HL-60 (cell line): ENCODE measurements at regions not wholly inside any gene's neighbourhood (a gene's known extent, or its start where the extent isn't known, plus 50 kb on each side); places are given as distances from the start of the nearest gene placed in this dataset.

Experiments used
- DNase-seq, 2 experiments: peaks; one replicate each; pipeline ENCODE4 v3.0.0-alpha.2; 2010 to 2020; ENCODE audit warnings: low read depth in 1 of 2, low spot score in 1 of 2
- H3K27ac ChIP-seq: fragments of 250-450 bp; sonication (Bioruptor Pico); replicated peaks from 2 replicates; pipeline ENCODE4 v1.5.1; 2020; ENCODE audit warnings: mild to moderate bottlenecking, moderate library complexity
- H3K27me3 ChIP-seq: fragments of 250-450 bp; sonication (Bioruptor Pico); 2 replicates; pipeline ENCODE4 v1.5.1; 2021; ENCODE audit warnings: mild to moderate bottlenecking, moderate library complexity; ENCODE audit not compliant: insufficient read depth, poor library complexity, severe bottlenecking
- H3K4me3 ChIP-seq: replicated peaks from 2 replicates; pipeline ENCODE4 v1.5.1; 2011; ENCODE audit warnings: mild to moderate bottlenecking, control low read depth, low read length; ENCODE audit not compliant: insufficient read depth
- GABPA ChIP-seq: IDR thresholded peaks from 2 replicates; pipeline ENCODE4 v1.6.1; 2012; ENCODE audit warnings: low read depth
- POLR2AphosphoS5 ChIP-seq: IDR thresholded peaks from 2 replicates; pipeline ENCODE4 v1.6.1; 2012; ENCODE audit warnings: low read depth
- SPI1 ChIP-seq: IDR thresholded peaks from 2 replicates; pipeline ENCODE4 v1.6.1; 2012; ENCODE audit warnings: low read depth, mild to moderate bottlenecking, borderline replicate concordance
- TF ChIP-seq, protein P1 (sequence below): IDR thresholded peaks from 2 replicates; pipeline ENCODE4 v1.6.1; 2012; ENCODE audit warnings: low read depth; ENCODE audit not compliant: insufficient replicate concordance
- TF ChIP-seq, protein P2 (sequence below): IDR thresholded peaks from one replicate; pipeline ENCODE4 v1.5.1; 2011; ENCODE audit warnings: low read length, control low read depth, inconsistent platforms; ENCODE audit not compliant: insufficient read depth

DNA sequence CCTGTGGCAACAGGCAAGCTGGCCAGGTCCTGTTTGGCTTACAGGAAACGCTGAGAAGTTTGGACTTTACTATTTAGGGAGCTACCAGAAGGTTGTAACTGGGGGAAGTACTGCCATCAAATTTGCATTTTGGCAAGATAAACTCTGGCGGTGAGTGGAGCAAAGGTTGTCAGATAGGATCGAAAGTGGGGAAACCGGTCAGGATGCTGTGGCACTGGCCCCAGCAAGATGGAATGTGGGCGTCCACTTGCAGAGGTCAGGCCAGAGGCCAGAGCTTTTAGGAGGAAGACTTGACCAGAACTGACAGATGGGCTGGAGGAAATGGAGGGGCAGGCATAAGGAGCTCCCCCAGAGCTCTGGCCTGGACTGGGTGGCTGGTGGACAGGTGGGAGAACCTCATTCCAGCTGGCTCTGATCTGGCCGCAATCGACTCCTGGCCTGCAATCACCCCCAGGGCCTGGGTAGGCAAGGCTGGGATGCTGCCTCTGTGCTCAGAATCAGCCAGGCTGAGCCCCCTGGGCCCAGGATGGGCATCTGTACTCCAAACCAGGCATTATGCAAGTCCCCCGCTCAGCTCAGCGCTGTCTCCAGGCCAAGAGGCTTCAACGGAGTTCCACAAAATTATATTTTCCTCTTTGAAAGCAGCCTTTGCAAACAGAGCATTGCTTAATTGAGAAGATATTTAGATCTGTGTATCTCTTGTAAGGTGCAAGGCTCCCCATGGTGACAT lies 178.3 kb upstream of the NECTIN1 start:
- H3K27me3 ChIP-seq: no peaks in the 10 kb centered on the region
- TF ChIP-seq GABPA: no peak
- TF ChIP-seq POLR2AphosphoS5: no peak
- TF ChIP-seq, protein P1, sequence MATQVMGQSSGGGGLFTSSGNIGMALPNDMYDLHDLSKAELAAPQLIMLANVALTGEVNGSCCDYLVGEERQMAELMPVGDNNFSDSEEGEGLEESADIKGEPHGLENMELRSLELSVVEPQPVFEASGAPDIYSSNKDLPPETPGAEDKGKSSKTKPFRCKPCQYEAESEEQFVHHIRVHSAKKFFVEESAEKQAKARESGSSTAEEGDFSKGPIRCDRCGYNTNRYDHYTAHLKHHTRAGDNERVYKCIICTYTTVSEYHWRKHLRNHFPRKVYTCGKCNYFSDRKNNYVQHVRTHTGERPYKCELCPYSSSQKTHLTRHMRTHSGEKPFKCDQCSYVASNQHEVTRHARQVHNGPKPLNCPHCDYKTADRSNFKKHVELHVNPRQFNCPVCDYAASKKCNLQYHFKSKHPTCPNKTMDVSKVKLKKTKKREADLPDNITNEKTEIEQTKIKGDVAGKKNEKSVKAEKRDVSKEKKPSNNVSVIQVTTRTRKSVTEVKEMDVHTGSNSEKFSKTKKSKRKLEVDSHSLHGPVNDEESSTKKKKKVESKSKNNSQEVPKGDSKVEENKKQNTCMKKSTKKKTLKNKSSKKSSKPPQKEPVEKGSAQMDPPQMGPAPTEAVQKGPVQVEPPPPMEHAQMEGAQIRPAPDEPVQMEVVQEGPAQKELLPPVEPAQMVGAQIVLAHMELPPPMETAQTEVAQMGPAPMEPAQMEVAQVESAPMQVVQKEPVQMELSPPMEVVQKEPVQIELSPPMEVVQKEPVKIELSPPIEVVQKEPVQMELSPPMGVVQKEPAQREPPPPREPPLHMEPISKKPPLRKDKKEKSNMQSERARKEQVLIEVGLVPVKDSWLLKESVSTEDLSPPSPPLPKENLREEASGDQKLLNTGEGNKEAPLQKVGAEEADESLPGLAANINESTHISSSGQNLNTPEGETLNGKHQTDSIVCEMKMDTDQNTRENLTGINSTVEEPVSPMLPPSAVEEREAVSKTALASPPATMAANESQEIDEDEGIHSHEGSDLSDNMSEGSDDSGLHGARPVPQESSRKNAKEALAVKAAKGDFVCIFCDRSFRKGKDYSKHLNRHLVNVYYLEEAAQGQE: no peak
- TF ChIP-seq, protein P2, sequence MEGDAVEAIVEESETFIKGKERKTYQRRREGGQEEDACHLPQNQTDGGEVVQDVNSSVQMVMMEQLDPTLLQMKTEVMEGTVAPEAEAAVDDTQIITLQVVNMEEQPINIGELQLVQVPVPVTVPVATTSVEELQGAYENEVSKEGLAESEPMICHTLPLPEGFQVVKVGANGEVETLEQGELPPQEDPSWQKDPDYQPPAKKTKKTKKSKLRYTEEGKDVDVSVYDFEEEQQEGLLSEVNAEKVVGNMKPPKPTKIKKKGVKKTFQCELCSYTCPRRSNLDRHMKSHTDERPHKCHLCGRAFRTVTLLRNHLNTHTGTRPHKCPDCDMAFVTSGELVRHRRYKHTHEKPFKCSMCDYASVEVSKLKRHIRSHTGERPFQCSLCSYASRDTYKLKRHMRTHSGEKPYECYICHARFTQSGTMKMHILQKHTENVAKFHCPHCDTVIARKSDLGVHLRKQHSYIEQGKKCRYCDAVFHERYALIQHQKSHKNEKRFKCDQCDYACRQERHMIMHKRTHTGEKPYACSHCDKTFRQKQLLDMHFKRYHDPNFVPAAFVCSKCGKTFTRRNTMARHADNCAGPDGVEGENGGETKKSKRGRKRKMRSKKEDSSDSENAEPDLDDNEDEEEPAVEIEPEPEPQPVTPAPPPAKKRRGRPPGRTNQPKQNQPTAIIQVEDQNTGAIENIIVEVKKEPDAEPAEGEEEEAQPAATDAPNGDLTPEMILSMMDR: no peak
- no peak overlapping the region for H3K4me3 ChIP-seq
- no peak overlapping the region for H3K27ac ChIP-seq
- no peak for DNase-seq

DNA sequence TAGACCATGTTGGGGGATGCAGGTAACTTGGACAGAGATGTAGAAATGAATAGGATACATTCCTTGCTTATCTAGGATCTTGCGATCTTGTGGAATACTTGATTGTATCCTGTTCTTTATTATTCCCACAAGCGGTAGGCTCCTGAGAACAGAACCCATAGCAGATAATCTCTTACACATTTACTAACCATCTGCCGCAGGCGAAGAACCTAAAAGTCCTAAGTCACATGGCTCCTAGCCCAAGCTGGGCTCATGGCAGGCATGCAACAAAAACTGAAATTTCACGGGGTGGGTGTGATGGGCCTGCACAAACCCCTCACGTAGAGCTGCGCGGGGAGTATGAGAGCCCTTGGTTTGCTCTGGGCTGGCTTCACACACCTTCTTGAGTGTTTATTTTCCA lies 177.4 kb upstream of the NECTIN1 start:
- no peaks in the 10 kb centered on the region for H3K27me3 ChIP-seq
- no peak for TF ChIP-seq GABPA
- H3K27ac ChIP-seq: no peak overlapping the region
- DNase-seq: no peak
- H3K4me3 ChIP-seq: no peak overlapping the region

DNA sequence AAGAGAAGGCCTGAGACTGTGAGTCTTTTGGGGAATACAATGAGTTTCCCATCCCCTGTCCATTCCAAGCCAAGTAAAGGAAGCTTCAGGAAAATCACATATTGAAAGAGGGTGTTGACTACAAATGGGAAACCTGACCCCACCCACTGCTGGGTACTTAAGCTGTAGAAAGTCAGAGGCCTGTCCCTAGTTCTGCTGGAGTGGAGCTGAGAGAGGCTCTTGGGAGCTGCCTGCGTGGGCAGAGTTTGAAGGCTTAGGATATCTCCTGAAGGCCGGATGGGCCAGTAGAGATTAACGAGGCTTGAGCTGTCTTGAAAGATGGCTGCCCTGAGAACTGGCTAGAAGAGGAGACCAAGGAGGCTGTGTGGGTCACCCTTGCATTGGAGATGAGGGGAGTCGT lies 176.2 kb upstream of the NECTIN1 start:
- Histone ChIP-seq H3K27me3 (no peaks in the 10 kb centered on the region), H3K4me3 (no peak overlapping the region), H3K27ac (no peak overlapping the region)
- DNase-seq: no peak
- TF ChIP-seq, protein P1: no peak
- TF ChIP-seq SPI1 (no peak), POLR2AphosphoS5 (no peak), GABPA (no peak)
- TF ChIP-seq, protein P2: no peak

DNA sequence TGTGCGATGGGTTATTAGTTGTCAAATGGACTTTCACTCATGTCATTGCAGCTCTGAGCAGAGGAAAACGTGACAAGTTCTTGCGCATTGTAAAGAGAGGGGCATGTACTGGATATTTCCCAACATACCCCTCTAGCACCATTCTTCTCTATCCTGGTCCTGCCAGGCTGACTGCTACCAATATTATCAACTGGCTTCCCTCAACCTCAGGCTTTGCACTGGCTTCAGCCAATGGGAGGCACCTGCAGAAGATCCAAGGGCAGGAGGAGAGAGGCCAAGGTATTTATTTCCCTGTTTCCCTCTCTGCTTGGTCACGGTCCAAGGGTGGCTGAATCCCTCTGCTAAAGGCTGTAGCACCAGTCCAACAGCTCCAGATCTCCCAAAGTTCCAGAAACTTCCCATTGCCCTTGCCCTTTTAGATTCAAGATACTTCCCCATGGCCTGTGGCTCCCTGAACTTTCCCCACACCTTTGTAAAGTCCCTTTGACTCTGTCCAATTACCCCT lies 175.6 kb upstream of the NECTIN1 start:
- Histone ChIP-seq H3K27me3 (no peaks in the 10 kb centered on the region), H3K4me3 (no peak overlapping the region), H3K27ac (no peak overlapping the region)
- TF ChIP-seq POLR2AphosphoS5 (no peak), GABPA (no peak), SPI1 (no peak)
- TF ChIP-seq, protein P1: no peak
- TF ChIP-seq, protein P2: no peak
- DNase-seq: no peak
